ENCODE measurements at regions not wholly inside any gene's neighbourhood (a gene's known extent, or its start where the extent isn't known, plus 50 kb on each side); places are given as distances from the start of the nearest gene placed in this dataset.

- TF ChIP-seq, protein P1, sequence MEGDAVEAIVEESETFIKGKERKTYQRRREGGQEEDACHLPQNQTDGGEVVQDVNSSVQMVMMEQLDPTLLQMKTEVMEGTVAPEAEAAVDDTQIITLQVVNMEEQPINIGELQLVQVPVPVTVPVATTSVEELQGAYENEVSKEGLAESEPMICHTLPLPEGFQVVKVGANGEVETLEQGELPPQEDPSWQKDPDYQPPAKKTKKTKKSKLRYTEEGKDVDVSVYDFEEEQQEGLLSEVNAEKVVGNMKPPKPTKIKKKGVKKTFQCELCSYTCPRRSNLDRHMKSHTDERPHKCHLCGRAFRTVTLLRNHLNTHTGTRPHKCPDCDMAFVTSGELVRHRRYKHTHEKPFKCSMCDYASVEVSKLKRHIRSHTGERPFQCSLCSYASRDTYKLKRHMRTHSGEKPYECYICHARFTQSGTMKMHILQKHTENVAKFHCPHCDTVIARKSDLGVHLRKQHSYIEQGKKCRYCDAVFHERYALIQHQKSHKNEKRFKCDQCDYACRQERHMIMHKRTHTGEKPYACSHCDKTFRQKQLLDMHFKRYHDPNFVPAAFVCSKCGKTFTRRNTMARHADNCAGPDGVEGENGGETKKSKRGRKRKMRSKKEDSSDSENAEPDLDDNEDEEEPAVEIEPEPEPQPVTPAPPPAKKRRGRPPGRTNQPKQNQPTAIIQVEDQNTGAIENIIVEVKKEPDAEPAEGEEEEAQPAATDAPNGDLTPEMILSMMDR (IDR thresholded peaks at IDR 0.05): no peak
- TF ChIP-seq POLR2A (IDR thresholded peaks at IDR 0.05): no peak
Observed at GRCh38 chr4:133741766-133742165, 459.8 kb downstream of the PABPC4L start.

Data from adrenal gland (tissue), 5 donors.